HCT116 (cell line): ENCODE measurements at regions not wholly inside any gene's neighbourhood (a gene's known extent, or its start where the extent isn't known, plus 50 kb on each side); places are given as distances from the start of the nearest gene placed in this dataset.
A peak's percentile ranks its signal among the peaks of the same experiment; 100 is the strongest.

Experiments used
- ATAC-seq: fragments of 200-7000 bp; cut with Tn5 transposase; 2 replicates; pipeline ENCODE4 v1.9.1; 2020; ENCODE audit warnings: mild to moderate bottlenecking, moderate library complexity
- BruUV-seq: library from RNA; stranded (reverse); fragments of 400-500 nt; replicated peaks from 2 replicates; lab custom pipeline; 2021; lab: Mats Ljungman, UMichigan
- CTCF ChIA-PET: fragments of 300-600 bp; sonication (Branson Sonifier 250); formaldehyde crosslinking; loops from one replicate; lab custom pipeline; 2021; ENCODE audit warnings: antibody characterized with exemption; lab: Charles Lee
- POLR2A ChIA-PET: fragments of 300-600, 350-600 bp; sonication (Branson Sonifier 250); formaldehyde crosslinking; loops from one replicate; lab custom pipeline; 2021; ENCODE audit warnings: antibody characterized with exemption; lab: Charles Lee
- RAD21 ChIA-PET, 2 experiments: fragments of 300-600 bp; sonication (Branson Sonifier 250); formaldehyde crosslinking; loops; one replicate each; lab custom pipeline; 2023; ENCODE audit warnings: low total read pairs in 2 of 2; ENCODE audit not compliant: uncharacterized antibody in 2 of 2, unreplicated experiment in 2 of 2, low non-redundant PET in 1 of 2; lab: Charles Lee
- DNase-seq: peaks from one replicate; pipeline ENCODE4 v3.0.0-alpha.2; 2010; ENCODE audit warnings: low read depth, low spot score
- H2AFZ ChIP-seq: fragments of 200-600 bp; shearing (Covaris generic), sonication (generic); 2 replicates; pipeline ENCODE4 v1.6.1; 2017; ENCODE audit warnings: low read depth, mixed run types, mixed read lengths, antibody characterized with exemption, low read length; ENCODE audit not compliant: poor library complexity, severe bottlenecking
- H3K27ac ChIP-seq: 2 replicates; pipeline ENCODE4 v1.5.1; 2012; ENCODE audit warnings: low read depth, low read length
- H3K27me3 ChIP-seq: fragments of 200-600 bp; sonication (generic); 2 replicates; pipeline ENCODE4 v1.6.1; 2016; ENCODE audit warnings: mixed run types, low read length, mixed read lengths; ENCODE audit not compliant: insufficient read depth
- H3K36me3 ChIP-seq, 2 experiments: fragments of 200-500 bp in 1 of 2; fragments of 200-600 bp in 1 of 2; sonication (Bioruptor generic) in 1 of 2; sonication (generic) in 1 of 2; 2 replicates each; pipeline versions ENCODE4 v1.5.1 to v1.6.1; 2014 to 2016; ENCODE audit warnings: low read length in 2 of 2, inconsistent platforms in 1 of 2, mixed read lengths in 1 of 2, mixed run types in 1 of 2; ENCODE audit not compliant: insufficient read depth in 2 of 2, control insufficient read depth in 1 of 2
- H3K4me1 ChIP-seq, 2 experiments: fragments of 200-600 bp in 1 of 2; sonication (generic) in 1 of 2; 2 replicates each; pipeline versions ENCODE4 v1.5.1 to v1.6.1; 2012 to 2017; ENCODE audit warnings: low read length in 2 of 2, inconsistent platforms in 1 of 2, mild to moderate bottlenecking in 1 of 2, mixed read lengths in 1 of 2, mixed run types in 1 of 2, moderate library complexity in 1 of 2; ENCODE audit not compliant: insufficient read depth in 2 of 2, control insufficient read depth in 1 of 2
- H3K4me2 ChIP-seq: fragments of 200-600 bp; sonication (generic); 2 replicates; pipeline ENCODE4 v1.6.1; 2017; ENCODE audit warnings: mixed run types, low read length, mixed read lengths
- H3K4me3 ChIP-seq, 2 experiments: fragments of 200-600 bp in 1 of 2; sonication (generic) in 1 of 2; replicated peaks in 1 of 2; 2 replicates each; pipeline ENCODE4 v1.5.1; 2011 to 2016; ENCODE audit warnings: low read length in 2 of 2, control low read depth in 1 of 2, low read depth in 1 of 2, mild to moderate bottlenecking in 1 of 2, mixed read lengths in 1 of 2, mixed run types in 1 of 2
- H3K79me2 ChIP-seq: fragments of 200-600 bp; sonication (generic); 2 replicates; pipeline ENCODE4 v1.6.1; 2017; ENCODE audit warnings: mild to moderate bottlenecking, mixed run types, low read length, moderate library complexity, mixed read lengths; ENCODE audit not compliant: insufficient read depth
- H3K9ac ChIP-seq: fragments of 200-600 bp; sonication (generic); 2 replicates; pipeline ENCODE4 v1.6.1; 2016; ENCODE audit warnings: low read length, mixed read lengths
- H3K9me2 ChIP-seq: fragments of 200-600 bp; sonication (generic), shearing (Covaris generic); 2 replicates; pipeline ENCODE4 v1.6.1; 2017; ENCODE audit warnings: mixed run types, mild to moderate bottlenecking, moderate library complexity; ENCODE audit not compliant: insufficient read depth
- H3K9me3 ChIP-seq, 2 experiments: fragments of 200-500 bp in 1 of 2; fragments of 200-600 bp in 1 of 2; sonication (Bioruptor generic) in 1 of 2; sonication (generic) in 1 of 2; 2 replicates each; pipeline ENCODE4 v1.6.1; 2014 to 2017; ENCODE audit warnings: low read length in 2 of 2, mixed read lengths in 2 of 2, inconsistent platforms in 1 of 2, low read depth in 1 of 2, mild to moderate bottlenecking in 1 of 2, mixed run types in 1 of 2, moderate library complexity in 1 of 2; ENCODE audit not compliant: control insufficient read depth in 1 of 2, insufficient read depth in 1 of 2
- H4K20me1 ChIP-seq: fragments of 200-600 bp; sonication (generic), shearing (Covaris generic); 2 replicates; pipeline ENCODE4 v1.6.1; 2017; ENCODE audit warnings: mixed run types, mild to moderate bottlenecking, moderate library complexity; ENCODE audit not compliant: insufficient read depth
- CBX3 ChIP-seq: IDR thresholded peaks from 2 replicates; pipeline ENCODE4 v1.6.1; 2012; ENCODE audit warnings: low read depth
- CEBPB ChIP-seq: IDR thresholded peaks from 2 replicates; pipeline ENCODE4 v1.6.1; 2012; ENCODE audit warnings: low read depth
- EZH2phosphoT487 ChIP-seq: fragments of 200-600 bp; IDR thresholded peaks from 2 replicates; pipeline ENCODE4 v1.6.1; 2018; ENCODE audit warnings: antibody characterized with exemption, borderline replicate concordance
- JUND ChIP-seq: IDR thresholded peaks from 2 replicates; pipeline ENCODE4 v1.6.1; 2012
- RAD21 ChIP-seq: IDR thresholded peaks from 2 replicates; pipeline ENCODE4 v1.6.1; 2012; ENCODE audit warnings: low read depth, mild to moderate bottlenecking
- SIN3A ChIP-seq: IDR thresholded peaks from 2 replicates; pipeline ENCODE4 v1.6.1; 2012; ENCODE audit warnings: low read depth
- SRF ChIP-seq: IDR thresholded peaks from 2 replicates; pipeline ENCODE4 v1.6.1; 2012; ENCODE audit warnings: low read depth
- ZFX ChIP-seq: fragments of 450-650 bp; IDR thresholded peaks from 2 replicates; pipeline ENCODE4 v1.6.1; 2017
- intact Hi-C: fragments of 100-400 bp; cut with micrococcal nuclease; formaldehyde crosslinking; loops from 2 replicates; pipeline ENCODE4 v1.10.0; 2022
- TF ChIP-seq, protein P1 (sequence below): IDR thresholded peaks from 2 replicates; pipeline ENCODE4 v1.6.1; 2012
- TF ChIP-seq, protein P2 (sequence below), 3 experiments: fragments of 200-600 bp in 1 of 3; sonication (generic) in 1 of 3; IDR thresholded peaks in 2 of 3; conservative IDR thresholded peaks in 1 of 3; 2 replicates each; pipeline ENCODE4 v1.5.1; 2012 to 2017; ENCODE audit warnings: low read depth in 2 of 3, low read length in 2 of 3, antibody characterized with exemption in 1 of 3, borderline replicate concordance in 1 of 3, control low read depth in 1 of 3, mild to moderate bottlenecking in 1 of 3, mixed read lengths in 1 of 3, mixed run types in 1 of 3, moderate library complexity in 1 of 3; ENCODE audit not compliant: insufficient read depth in 1 of 3

DNA sequence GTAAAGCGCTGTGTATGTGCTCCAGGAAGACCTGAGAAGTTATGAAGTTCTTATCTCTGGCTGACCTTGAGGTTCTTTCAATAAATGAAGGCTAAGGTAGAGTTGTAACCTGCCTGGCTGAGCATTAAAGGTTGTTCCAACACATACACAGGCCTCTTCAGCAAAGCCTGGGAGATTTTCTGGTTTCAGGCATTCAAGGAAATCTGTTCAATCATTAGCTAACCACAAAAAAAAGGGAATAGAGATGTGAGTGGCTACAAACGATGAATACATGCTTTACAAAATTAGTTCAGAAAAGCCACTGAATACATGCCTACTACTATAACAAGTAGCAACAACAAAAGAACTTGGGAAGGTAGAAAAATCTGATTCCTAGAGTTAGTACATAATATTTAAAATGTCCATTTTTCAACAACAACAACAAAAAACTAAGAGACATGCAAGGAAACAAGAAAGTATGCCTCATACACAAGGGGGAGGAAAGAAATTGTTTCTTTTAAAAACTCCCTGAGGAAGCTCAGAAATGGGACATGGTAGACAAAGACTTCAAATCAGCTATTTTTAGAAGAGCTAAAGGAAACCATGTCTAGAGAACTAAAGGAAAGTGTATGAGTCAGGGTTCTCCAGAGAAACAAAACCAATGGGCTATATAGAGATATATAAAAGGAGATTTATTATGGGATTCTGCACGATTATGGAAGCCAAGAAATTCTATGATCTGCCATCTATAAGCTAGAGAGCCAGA, 191.5 kb upstream of the IPO5 start:
- Histone ChIP-seq H3K4me3 (no peak overlapping the region), H3K27me3 (0 out of 2 replicates have a peak, but pooled peaks cover 4% of the 10 kb centered on the region), H2AFZ (no peak overlapping the region), H3K36me3 (no peaks in the 10 kb centered on the region), H3K9me2 (no peaks in the 10 kb centered on the region), H3K79me2 (no peaks in the 10 kb centered on the region), H3K9me3 (no peaks in the 10 kb centered on the region), H3K9ac (no peak overlapping the region), H4K20me1 (no peaks in the 10 kb centered on the region), H3K27ac (no peak overlapping the region), H3K4me1 (no peaks in the 10 kb centered on the region), H3K4me2 (no peak overlapping the region)
- BruUV-seq, result no TSS peak
- ChIA-PET RAD21 (no interaction called here), POLR2A (no interaction called here), CTCF (no interaction called here)
- DNase-seq, result no peak
- no peak for ATAC-seq
- intact Hi-C loops, result no loop called here
- TF ChIP-seq SIN3A (no peak), ZFX (no peak), CBX3 (no peak), SRF (no peak), JUND (no peak)
- TF ChIP-seq, protein P1, sequence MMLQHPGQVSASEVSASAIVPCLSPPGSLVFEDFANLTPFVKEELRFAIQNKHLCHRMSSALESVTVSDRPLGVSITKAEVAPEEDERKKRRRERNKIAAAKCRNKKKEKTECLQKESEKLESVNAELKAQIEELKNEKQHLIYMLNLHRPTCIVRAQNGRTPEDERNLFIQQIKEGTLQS, result no peak
- TF ChIP-seq, protein P2, sequence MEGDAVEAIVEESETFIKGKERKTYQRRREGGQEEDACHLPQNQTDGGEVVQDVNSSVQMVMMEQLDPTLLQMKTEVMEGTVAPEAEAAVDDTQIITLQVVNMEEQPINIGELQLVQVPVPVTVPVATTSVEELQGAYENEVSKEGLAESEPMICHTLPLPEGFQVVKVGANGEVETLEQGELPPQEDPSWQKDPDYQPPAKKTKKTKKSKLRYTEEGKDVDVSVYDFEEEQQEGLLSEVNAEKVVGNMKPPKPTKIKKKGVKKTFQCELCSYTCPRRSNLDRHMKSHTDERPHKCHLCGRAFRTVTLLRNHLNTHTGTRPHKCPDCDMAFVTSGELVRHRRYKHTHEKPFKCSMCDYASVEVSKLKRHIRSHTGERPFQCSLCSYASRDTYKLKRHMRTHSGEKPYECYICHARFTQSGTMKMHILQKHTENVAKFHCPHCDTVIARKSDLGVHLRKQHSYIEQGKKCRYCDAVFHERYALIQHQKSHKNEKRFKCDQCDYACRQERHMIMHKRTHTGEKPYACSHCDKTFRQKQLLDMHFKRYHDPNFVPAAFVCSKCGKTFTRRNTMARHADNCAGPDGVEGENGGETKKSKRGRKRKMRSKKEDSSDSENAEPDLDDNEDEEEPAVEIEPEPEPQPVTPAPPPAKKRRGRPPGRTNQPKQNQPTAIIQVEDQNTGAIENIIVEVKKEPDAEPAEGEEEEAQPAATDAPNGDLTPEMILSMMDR (IDR thresholded peaks at IDR 0.05 in 2 of 3, conservative IDR thresholded peaks at IDR 0.05 in 1 of 3; ENCODE audit: borderline replicate concordance in 1 of 3, insufficient read depth in 1 of 3, low read depth in 2 of 3, low read length in 2 of 3), result no peak

DNA sequence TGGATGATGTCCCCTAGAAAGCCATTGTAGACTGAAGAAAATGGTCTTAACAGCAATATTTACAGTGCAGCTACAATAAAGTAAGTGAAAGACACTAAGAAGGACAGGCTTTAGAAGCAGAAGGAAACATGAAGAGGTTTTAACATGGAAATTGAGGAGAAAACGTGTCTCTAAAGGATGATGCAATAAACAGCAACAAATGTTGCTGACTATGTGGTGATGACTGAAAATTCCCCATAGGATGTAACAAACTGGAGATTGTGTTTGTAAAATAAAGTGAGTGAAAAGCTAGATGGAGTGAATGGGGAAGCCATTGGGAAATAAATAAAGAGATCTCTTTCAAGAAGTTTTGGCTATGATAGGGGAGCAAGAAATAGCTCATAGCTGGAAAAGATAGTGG, 186.7 kb upstream of the IPO5 start:
- no peak overlapping the region for H3K4me2 ChIP-seq
- no peaks in the 10 kb centered on the region for H3K9me3 ChIP-seq
- BruUV-seq, result no TSS peak
- peak; percentile 75 for TF ChIP-seq CEBPB
- no peak for TF ChIP-seq RAD21
- no peak for TF ChIP-seq EZH2phosphoT487
- TF ChIP-seq ZFX, result no peak
- TF ChIP-seq, protein P2 (IDR thresholded peaks at IDR 0.05 in 2 of 3, conservative IDR thresholded peaks at IDR 0.05 in 1 of 3; ENCODE audit: borderline replicate concordance in 1 of 3, insufficient read depth in 1 of 3, low read depth in 2 of 3, low read length in 2 of 3), result no peak
- TF ChIP-seq, all 23 proteins: peak for 1
- Histone ChIP-seq H3K4me3 (no peak overlapping the region), H3K79me2 (no peaks in the 10 kb centered on the region), H3K9ac (no peak overlapping the region), H4K20me1 (no peaks in the 10 kb centered on the region), H3K4me1 (no peaks in the 10 kb centered on the region), H2AFZ (no peak overlapping the region), H3K27me3 (0 out of 2 replicates have a peak, but pooled peaks cover 4% of the 10 kb centered on the region), H3K27ac (no peak overlapping the region), H3K36me3 (no peaks in the 10 kb centered on the region), H3K9me2 (no peaks in the 10 kb centered on the region)
- intact Hi-C loops, result no loop called here
- DNase-seq, result no peak
- ChIA-PET CTCF (interaction anchor here (1.3 kb wide), 1 partner anchor 12 kb away, joined by 3 read pairs; no protein-coding TSS in a partner anchor), POLR2A (no interaction called here), RAD21 (no interaction called here)
- no peak for ATAC-seq
